ENCODE measurements at regions not wholly inside any gene's neighbourhood (a gene's known extent, or its start where the extent isn't known, plus 50 kb on each side); places are given as distances from the start of the nearest gene placed in this dataset.
"Not testable (repeated sequence)": the region's sequence is repeated elsewhere in the genome, so short reads cannot be mapped to it uniquely, and the experiment has no call there.

- DNase-seq (ENCODE audit: low spot score): no peak
Observed at GRCh38 chr22:34841331-34841771, 224.6 kb upstream of the ISX start.

- no peak for DNase-seq (ENCODE audit: low spot score)
Observed at GRCh38 chr22:34841911-34842310, 224.0 kb upstream of the ISX start.

GRCh38 chr22:34842630-34843029 is 223.3 kb upstream of the ISX start:
- DNase-seq (ENCODE audit: low spot score): no peak

GRCh38 chr22:34843743-34844142 is 222.2 kb upstream of the ISX start:
- DNase-seq (ENCODE audit: low spot score): not testable (repeated sequence)

GRCh38 chr22:34845391-34845790 is 220.6 kb upstream of the ISX start:
- no peak for DNase-seq (ENCODE audit: low spot score)

- DNase-seq (ENCODE audit: low spot score): no peak
Observed at GRCh38 chr22:34847072-34847471, 218.9 kb upstream of the ISX start.

GRCh38 chr22:34849965-34850364 is 216.0 kb upstream of the ISX start:
- DNase-seq (ENCODE audit: low spot score): no peak

- no peak for DNase-seq (ENCODE audit: low spot score)
Observed at GRCh38 chr22:34851918-34852662, 213.9 kb upstream of the ISX start.

- no peak for DNase-seq (ENCODE audit: low spot score)
Observed at GRCh38 chr22:34855471-34855870, 210.5 kb upstream of the ISX start.

- DNase-seq (ENCODE audit: low spot score): no peak
Observed at GRCh38 chr22:34858066-34858465, 207.9 kb upstream of the ISX start.

- no peak for DNase-seq (ENCODE audit: low spot score)
Observed at GRCh38 chr22:34861787-34862186, 204.2 kb upstream of the ISX start.

GRCh38 chr22:34866081-34866480 is 199.9 kb upstream of the ISX start:
- DNase-seq (ENCODE audit: low spot score): no peak

- no peak for DNase-seq (ENCODE audit: low spot score)
Observed at GRCh38 chr22:34866495-34867131, 199.3 kb upstream of the ISX start.

GRCh38 chr22:34877506-34877905 is 188.5 kb upstream of the ISX start:
- DNase-seq (ENCODE audit: low spot score): no peak

GRCh38 chr22:34878171-34878570 is 187.8 kb upstream of the ISX start:
- DNase-seq (ENCODE audit: low spot score): no peak

- no peak for DNase-seq (ENCODE audit: low spot score)
Observed at GRCh38 chr22:34879001-34879400, 187.0 kb upstream of the ISX start.

GRCh38 chr22:34880662-34881061 is 185.3 kb upstream of the ISX start:
- DNase-seq (ENCODE audit: low spot score): no peak

GRCh38 chr22:34881453-34881852 is 184.5 kb upstream of the ISX start:
- no peak for DNase-seq (ENCODE audit: low spot score)

- no peak for DNase-seq (ENCODE audit: low spot score)
Observed at GRCh38 chr22:34885852-34886251, 180.1 kb upstream of the ISX start.

- no peak for DNase-seq (ENCODE audit: low spot score)
Observed at GRCh38 chr22:34886391-34886790, 179.6 kb upstream of the ISX start.

- DNase-seq (ENCODE audit: low spot score): no peak
Observed at GRCh38 chr22:34886812-34887211, 179.1 kb upstream of the ISX start.

- no peak for DNase-seq (ENCODE audit: low spot score)
Observed at GRCh38 chr22:34897126-34897525, 168.8 kb upstream of the ISX start.

GRCh38 chr22:34902335-34902734 is 163.6 kb upstream of the ISX start:
- no peak for DNase-seq (ENCODE audit: low spot score)

- no peak for DNase-seq (ENCODE audit: low spot score)
Observed at GRCh38 chr22:34903416-34903815, 162.5 kb upstream of the ISX start.

Measured in HuH-7 (cell line).